HCT116 (cell line): ENCODE measurements at regions not wholly inside any gene's neighbourhood (a gene's known extent, or its start where the extent isn't known, plus 50 kb on each side); places are given as distances from the start of the nearest gene placed in this dataset.

ENCODE experiments used
- ATAC-seq: fragments of 200-7000 bp; cut with Tn5 transposase; 2 replicates; pipeline ENCODE4 v1.9.1; 2020; ENCODE audit warnings: mild to moderate bottlenecking, moderate library complexity
- BruUV-seq: library from RNA; stranded (reverse); fragments of 400-500 nt; replicated peaks from 2 replicates; lab custom pipeline; 2021; lab: Mats Ljungman, UMichigan
- CTCF ChIA-PET: fragments of 300-600 bp; sonication (Branson Sonifier 250); formaldehyde crosslinking; loops from one replicate; lab custom pipeline; 2021; ENCODE audit warnings: antibody characterized with exemption; lab: Charles Lee
- POLR2A ChIA-PET: fragments of 300-600, 350-600 bp; sonication (Branson Sonifier 250); formaldehyde crosslinking; loops from one replicate; lab custom pipeline; 2021; ENCODE audit warnings: antibody characterized with exemption; lab: Charles Lee
- RAD21 ChIA-PET, 2 experiments: fragments of 300-600 bp; sonication (Branson Sonifier 250); formaldehyde crosslinking; loops; one replicate each; lab custom pipeline; 2023; ENCODE audit warnings: low total read pairs in 2 of 2; ENCODE audit not compliant: uncharacterized antibody in 2 of 2, unreplicated experiment in 2 of 2, low non-redundant PET in 1 of 2; lab: Charles Lee
- DNase-seq: peaks from one replicate; pipeline ENCODE4 v3.0.0-alpha.2; 2010; ENCODE audit warnings: low read depth, low spot score
- H2AFZ ChIP-seq: fragments of 200-600 bp; shearing (Covaris generic), sonication (generic); 2 replicates; pipeline ENCODE4 v1.6.1; 2017; ENCODE audit warnings: low read depth, mixed run types, mixed read lengths, antibody characterized with exemption, low read length; ENCODE audit not compliant: poor library complexity, severe bottlenecking
- H3K27ac ChIP-seq: 2 replicates; pipeline ENCODE4 v1.5.1; 2012; ENCODE audit warnings: low read depth, low read length
- H3K27me3 ChIP-seq: fragments of 200-600 bp; sonication (generic); 2 replicates; pipeline ENCODE4 v1.6.1; 2016; ENCODE audit warnings: mixed run types, low read length, mixed read lengths; ENCODE audit not compliant: insufficient read depth
- H3K36me3 ChIP-seq, 2 experiments: fragments of 200-500 bp in 1 of 2; fragments of 200-600 bp in 1 of 2; sonication (Bioruptor generic) in 1 of 2; sonication (generic) in 1 of 2; 2 replicates each; pipeline versions ENCODE4 v1.5.1 to v1.6.1; 2014 to 2016; ENCODE audit warnings: low read length in 2 of 2, inconsistent platforms in 1 of 2, mixed read lengths in 1 of 2, mixed run types in 1 of 2; ENCODE audit not compliant: insufficient read depth in 2 of 2, control insufficient read depth in 1 of 2
- H3K4me1 ChIP-seq, 2 experiments: fragments of 200-600 bp in 1 of 2; sonication (generic) in 1 of 2; 2 replicates each; pipeline versions ENCODE4 v1.5.1 to v1.6.1; 2012 to 2017; ENCODE audit warnings: low read length in 2 of 2, inconsistent platforms in 1 of 2, mild to moderate bottlenecking in 1 of 2, mixed read lengths in 1 of 2, mixed run types in 1 of 2, moderate library complexity in 1 of 2; ENCODE audit not compliant: insufficient read depth in 2 of 2, control insufficient read depth in 1 of 2
- H3K4me2 ChIP-seq: fragments of 200-600 bp; sonication (generic); 2 replicates; pipeline ENCODE4 v1.6.1; 2017; ENCODE audit warnings: mixed run types, low read length, mixed read lengths
- H3K4me3 ChIP-seq, 2 experiments: fragments of 200-600 bp in 1 of 2; sonication (generic) in 1 of 2; replicated peaks in 1 of 2; 2 replicates each; pipeline ENCODE4 v1.5.1; 2011 to 2016; ENCODE audit warnings: low read length in 2 of 2, control low read depth in 1 of 2, low read depth in 1 of 2, mild to moderate bottlenecking in 1 of 2, mixed read lengths in 1 of 2, mixed run types in 1 of 2
- H3K79me2 ChIP-seq: fragments of 200-600 bp; sonication (generic); 2 replicates; pipeline ENCODE4 v1.6.1; 2017; ENCODE audit warnings: mild to moderate bottlenecking, mixed run types, low read length, moderate library complexity, mixed read lengths; ENCODE audit not compliant: insufficient read depth
- H3K9ac ChIP-seq: fragments of 200-600 bp; sonication (generic); 2 replicates; pipeline ENCODE4 v1.6.1; 2016; ENCODE audit warnings: low read length, mixed read lengths
- H3K9me2 ChIP-seq: fragments of 200-600 bp; sonication (generic), shearing (Covaris generic); 2 replicates; pipeline ENCODE4 v1.6.1; 2017; ENCODE audit warnings: mixed run types, mild to moderate bottlenecking, moderate library complexity; ENCODE audit not compliant: insufficient read depth
- H3K9me3 ChIP-seq, 2 experiments: fragments of 200-500 bp in 1 of 2; fragments of 200-600 bp in 1 of 2; sonication (Bioruptor generic) in 1 of 2; sonication (generic) in 1 of 2; 2 replicates each; pipeline ENCODE4 v1.6.1; 2014 to 2017; ENCODE audit warnings: low read length in 2 of 2, mixed read lengths in 2 of 2, inconsistent platforms in 1 of 2, low read depth in 1 of 2, mild to moderate bottlenecking in 1 of 2, mixed run types in 1 of 2, moderate library complexity in 1 of 2; ENCODE audit not compliant: control insufficient read depth in 1 of 2, insufficient read depth in 1 of 2
- H4K20me1 ChIP-seq: fragments of 200-600 bp; sonication (generic), shearing (Covaris generic); 2 replicates; pipeline ENCODE4 v1.6.1; 2017; ENCODE audit warnings: mixed run types, mild to moderate bottlenecking, moderate library complexity; ENCODE audit not compliant: insufficient read depth
- CBX3 ChIP-seq: IDR thresholded peaks from 2 replicates; pipeline ENCODE4 v1.6.1; 2012; ENCODE audit warnings: low read depth
- CTCF ChIP-seq, 3 experiments: fragments of 200-600 bp in 1 of 3; sonication (generic) in 1 of 3; IDR thresholded peaks in 2 of 3; conservative IDR thresholded peaks in 1 of 3; 2 replicates each; pipeline ENCODE4 v1.5.1; 2012 to 2017; ENCODE audit warnings: low read depth in 2 of 3, low read length in 2 of 3, antibody characterized with exemption in 1 of 3, borderline replicate concordance in 1 of 3, control low read depth in 1 of 3, mild to moderate bottlenecking in 1 of 3, mixed read lengths in 1 of 3, mixed run types in 1 of 3, moderate library complexity in 1 of 3; ENCODE audit not compliant: insufficient read depth in 1 of 3
- EGR1 ChIP-seq: IDR thresholded peaks from 2 replicates; pipeline ENCODE4 v1.6.1; 2012; ENCODE audit warnings: low read depth
- ELF1 ChIP-seq: IDR thresholded peaks from 2 replicates; pipeline ENCODE4 v1.6.1; 2012; ENCODE audit warnings: low read depth, borderline replicate concordance
- EZH2phosphoT487 ChIP-seq: fragments of 200-600 bp; IDR thresholded peaks from 2 replicates; pipeline ENCODE4 v1.6.1; 2018; ENCODE audit warnings: antibody characterized with exemption, borderline replicate concordance
- RAD21 ChIP-seq: IDR thresholded peaks from 2 replicates; pipeline ENCODE4 v1.6.1; 2012; ENCODE audit warnings: low read depth, mild to moderate bottlenecking
- TCF7L2 ChIP-seq: IDR thresholded peaks from 2 replicates; pipeline ENCODE4 v1.7.0; 2011; ENCODE audit warnings: borderline replicate concordance, inconsistent platforms; ENCODE audit not compliant: insufficient read depth, insufficient read length; ENCODE audit errors: extremely low read depth
- intact Hi-C: fragments of 100-400 bp; cut with micrococcal nuclease; formaldehyde crosslinking; loops from 2 replicates; pipeline ENCODE4 v1.10.0; 2022

- no peaks in the 10 kb centered on the region for H3K79me2 ChIP-seq
- BruUV-seq: no TSS peak
- H3K4me2 ChIP-seq: peak overlapping the region; percentile 27; the same call in 1 of the 2 replicates
- peak; percentile 55 for DNase-seq
- ATAC-seq: peak; percentile 79
- intact Hi-C loops: loop anchor here (1.0 kb wide), 2 partner anchors 617 to 646 kb away; no protein-coding TSS in a partner anchor
- no peak overlapping the region for H3K4me3 ChIP-seq
- peak overlapping the region; percentile 98 for H2AFZ ChIP-seq
- no peaks in the 10 kb centered on the region for H3K9me2 ChIP-seq
- H3K27me3 ChIP-seq: no peaks in the 10 kb centered on the region
- TF ChIP-seq EZH2phosphoT487: no peak
- peak; percentile 34; the same call in 1 of the 2 replicates for TF ChIP-seq EGR1
- no peak for TF ChIP-seq TCF7L2
- TF ChIP-seq RAD21: peak; percentile 87
- no peak for TF ChIP-seq CBX3
- peak; percentile 31 for TF ChIP-seq ELF1
- peak; percentile 61 to 81 (median 71) for TF ChIP-seq CTCF (IDR thresholded peaks at IDR 0.05 in 2 of 3, conservative IDR thresholded peaks at IDR 0.05 in 1 of 3; ENCODE audit: borderline replicate concordance in 1 of 3, insufficient read depth in 1 of 3, low read depth in 2 of 3, low read length in 2 of 3)
- TF ChIP-seq, all 23 proteins: peak for 4
- RAD21 ChIA-PET: interaction anchor here in 1 of 2 experiments (1.1 kb wide), 1 partner anchor 24 kb away, joined by 3 read pairs; no protein-coding TSS in a partner anchor
- Histone ChIP-seq H3K27ac (no peak overlapping the region), H3K36me3 (no peaks in the 10 kb centered on the region), H3K9me3 (no peaks in the 10 kb centered on the region), H3K4me1 (peaks cover 0 to 4% of the 10 kb centered on the region in 2 experiments; a peak in 3 of 4 replicates), H4K20me1 (no peaks in the 10 kb centered on the region), H3K9ac (no peak overlapping the region)
- CTCF ChIA-PET: interaction anchor here (0.6 to 2.1 kb wide), 12 partner anchors 18 to 861 kb away, joined by 3 to 23 read pairs (median 4); no protein-coding TSS in a partner anchor
- POLR2A ChIA-PET: no interaction called here
Observed at GRCh38 chr2:160970052-160970965, 189.9 kb upstream of the TANK start.
